Activated naive CD8-positive, alpha-beta T cell treated with anti-CD3 and anti-CD28 coated beads for 36 hours (primary cell): ENCODE measurements at regions not wholly inside any gene's neighbourhood (a gene's known extent, or its start where the extent isn't known, plus 50 kb on each side); places are given as distances from the start of the nearest gene placed in this dataset.
"Not testable (repeated sequence)": the region's sequence is repeated elsewhere in the genome, so short reads cannot be mapped to it uniquely, and the experiment has no call there.

ENCODE experiments used
- DNase-seq: peaks from one replicate; pipeline ENCODE4 v3.0.0; 2021
- H3K27ac Mint-ChIP-seq: one replicate; pipeline ENCODE4 v1.8.0; 2022; ENCODE audit warnings: mild to moderate bottlenecking, moderate library complexity, mixed read lengths
- H3K27me3 Mint-ChIP-seq: one replicate; pipeline ENCODE4 v1.8.0; 2022; ENCODE audit warnings: mild to moderate bottlenecking, mixed read lengths
- H3K36me3 Mint-ChIP-seq: one replicate; pipeline ENCODE4 v1.8.0; 2021; ENCODE audit warnings: mild to moderate bottlenecking, mixed read lengths
- H3K4me1 Mint-ChIP-seq: one replicate; pipeline ENCODE4 v1.8.0; 2021; ENCODE audit warnings: mixed read lengths
- H3K4me3 Mint-ChIP-seq: one replicate; pipeline ENCODE4 v1.8.0; 2022; ENCODE audit warnings: mild to moderate bottlenecking, moderate library complexity, mixed read lengths
- H3K9me3 Mint-ChIP-seq: one replicate; pipeline ENCODE4 v1.8.0; 2022; ENCODE audit warnings: mixed read lengths

- Mint-ChIP-seq H3K4me1 (peaks cover 12% of the 10 kb centered on the region), H3K36me3 (peaks cover 8% of the 10 kb centered on the region), H3K27me3 (no peaks in the 10 kb centered on the region), H3K9me3 (peaks cover 12% of the 10 kb centered on the region), H3K4me3 (no peak overlapping the region), H3K27ac (no peak overlapping the region)
- DNase-seq, result no peak
These were observed 151.7 kb downstream of the LYPLAL1 start for GRCh38 chr1:219325368-219325742.

GRCh38 chr1:219324629-219325367 is 151.1 kb downstream of the LYPLAL1 start:
- Mint-ChIP-seq H3K4me3 (no peak overlapping the region), H3K27ac (no peak overlapping the region), H3K9me3 (peaks cover 12% of the 10 kb centered on the region), H3K36me3 (peaks cover 8% of the 10 kb centered on the region), H3K4me1 (peaks cover 12% of the 10 kb centered on the region), H3K27me3 (no peaks in the 10 kb centered on the region)
- peak; percentile 1 for DNase-seq

GRCh38 chr1:219324171-219324570 is 150.5 kb downstream of the LYPLAL1 start:
- Mint-ChIP-seq H3K4me3 (no peak overlapping the region), H3K27me3 (no peaks in the 10 kb centered on the region), H3K9me3 (peaks cover 12% of the 10 kb centered on the region), H3K27ac (no peak overlapping the region), H3K4me1 (peaks cover 12% of the 10 kb centered on the region), H3K36me3 (peaks cover 8% of the 10 kb centered on the region)
- no peak for DNase-seq

GRCh38 chr1:219323426-219323825 is 149.7 kb downstream of the LYPLAL1 start:
- H3K9me3 Mint-ChIP-seq, result peaks cover 10% of the 10 kb centered on the region
- peaks cover 12% of the 10 kb centered on the region for H3K4me1 Mint-ChIP-seq
- no peak for DNase-seq
- H3K36me3 Mint-ChIP-seq, result peaks cover 8% of the 10 kb centered on the region
- H3K27ac Mint-ChIP-seq, result no peak overlapping the region
- no peaks in the 10 kb centered on the region for H3K27me3 Mint-ChIP-seq
- H3K4me3 Mint-ChIP-seq, result no peak overlapping the region

- peaks cover 8% of the 10 kb centered on the region for H3K36me3 Mint-ChIP-seq
- H3K4me1 Mint-ChIP-seq, result peaks cover 12% of the 10 kb centered on the region
- DNase-seq, result no peak
- H3K9me3 Mint-ChIP-seq, result peaks cover 8% of the 10 kb centered on the region
- H3K27me3 Mint-ChIP-seq, result no peaks in the 10 kb centered on the region
- H3K27ac Mint-ChIP-seq, result no peak overlapping the region
- no peak overlapping the region for H3K4me3 Mint-ChIP-seq
These were observed 149.1 kb downstream of the LYPLAL1 start for GRCh38 chr1:219322766-219323165.

GRCh38 chr1:219320563-219320962 is 146.9 kb downstream of the LYPLAL1 start:
- not testable (repeated sequence) for H3K36me3 Mint-ChIP-seq, H3K9me3 Mint-ChIP-seq, H3K27ac Mint-ChIP-seq, H3K27me3 Mint-ChIP-seq, DNase-seq, H3K4me3 Mint-ChIP-seq
- peaks cover 10% of the 10 kb centered on the region for H3K4me1 Mint-ChIP-seq

- Mint-ChIP-seq H3K9me3 (peaks cover 6% of the 10 kb centered on the region), H3K4me1 (peaks cover 4% of the 10 kb centered on the region), H3K4me3 (no peak overlapping the region), H3K36me3 (no peaks in the 10 kb centered on the region), H3K27me3 (no peaks in the 10 kb centered on the region), H3K27ac (no peak overlapping the region)
- no peak for DNase-seq
These were observed 145.1 kb downstream of the LYPLAL1 start for GRCh38 chr1:219318826-219319225.

GRCh38 chr1:219317762-219318353 is 144.2 kb downstream of the LYPLAL1 start:
- Mint-ChIP-seq H3K36me3 (no peaks in the 10 kb centered on the region), H3K4me3 (no peak overlapping the region), H3K27ac (no peak overlapping the region), H3K4me1 (no peaks in the 10 kb centered on the region), H3K27me3 (no peaks in the 10 kb centered on the region), H3K9me3 (peaks cover 6% of the 10 kb centered on the region)
- no peak for DNase-seq

GRCh38 chr1:219316066-219316465 is 142.4 kb downstream of the LYPLAL1 start:
- Mint-ChIP-seq H3K27me3 (no peaks in the 10 kb centered on the region), H3K27ac (no peak overlapping the region), H3K36me3 (no peaks in the 10 kb centered on the region), H3K9me3 (peaks cover 6% of the 10 kb centered on the region), H3K4me1 (no peaks in the 10 kb centered on the region), H3K4me3 (no peak overlapping the region)
- DNase-seq, result no peak

GRCh38 chr1:219313961-219314360 is 140.3 kb downstream of the LYPLAL1 start:
- H3K27ac Mint-ChIP-seq, result no peak overlapping the region
- no peak for DNase-seq
- no peaks in the 10 kb centered on the region for H3K4me1 Mint-ChIP-seq
- peaks cover 2% of the 10 kb centered on the region for H3K36me3 Mint-ChIP-seq
- no peak overlapping the region for H3K4me3 Mint-ChIP-seq
- peaks cover 7% of the 10 kb centered on the region for H3K9me3 Mint-ChIP-seq
- no peaks in the 10 kb centered on the region for H3K27me3 Mint-ChIP-seq

GRCh38 chr1:219312967-219313366 is 139.3 kb downstream of the LYPLAL1 start:
- H3K36me3 Mint-ChIP-seq, result peaks cover 3% of the 10 kb centered on the region
- no peaks in the 10 kb centered on the region for H3K4me1 Mint-ChIP-seq
- no peak overlapping the region for H3K4me3 Mint-ChIP-seq
- no peaks in the 10 kb centered on the region for H3K27me3 Mint-ChIP-seq
- H3K27ac Mint-ChIP-seq, result no peak overlapping the region
- peaks cover 8% of the 10 kb centered on the region for H3K9me3 Mint-ChIP-seq
- DNase-seq, result no peak

- H3K9me3 Mint-ChIP-seq, result peaks cover 6% of the 10 kb centered on the region
- H3K27me3 Mint-ChIP-seq, result no peaks in the 10 kb centered on the region
- DNase-seq, result no peak
- H3K4me3 Mint-ChIP-seq, result no peak overlapping the region
- no peaks in the 10 kb centered on the region for H3K4me1 Mint-ChIP-seq
- H3K36me3 Mint-ChIP-seq, result peaks cover 8% of the 10 kb centered on the region
- H3K27ac Mint-ChIP-seq, result no peak overlapping the region
These were observed 136.6 kb downstream of the LYPLAL1 start for GRCh38 chr1:219310181-219310728.

GRCh38 chr1:219308367-219308766 is 134.7 kb downstream of the LYPLAL1 start:
- H3K9me3 Mint-ChIP-seq, result peaks cover 6% of the 10 kb centered on the region
- DNase-seq, result no peak
- no peak overlapping the region for H3K4me3 Mint-ChIP-seq
- no peaks in the 10 kb centered on the region for H3K4me1 Mint-ChIP-seq
- H3K27me3 Mint-ChIP-seq, result no peaks in the 10 kb centered on the region
- peaks cover 8% of the 10 kb centered on the region for H3K36me3 Mint-ChIP-seq
- H3K27ac Mint-ChIP-seq, result no peak overlapping the region

- Mint-ChIP-seq H3K27me3 (no peaks in the 10 kb centered on the region), H3K27ac (no peak overlapping the region), H3K36me3 (peaks cover 8% of the 10 kb centered on the region), H3K4me1 (no peaks in the 10 kb centered on the region), H3K4me3 (no peak overlapping the region), H3K9me3 (peaks cover 6% of the 10 kb centered on the region)
- no peak for DNase-seq
These were observed 130.8 kb downstream of the LYPLAL1 start for GRCh38 chr1:219304227-219305226.

- H3K27me3 Mint-ChIP-seq, result no peaks in the 10 kb centered on the region
- H3K4me1 Mint-ChIP-seq, result no peaks in the 10 kb centered on the region
- H3K27ac Mint-ChIP-seq, result no peak overlapping the region
- peaks cover 2% of the 10 kb centered on the region for H3K36me3 Mint-ChIP-seq
- DNase-seq, result no peak
- H3K9me3 Mint-ChIP-seq, result peaks cover 2% of the 10 kb centered on the region
- no peak overlapping the region for H3K4me3 Mint-ChIP-seq
These were observed 129.0 kb downstream of the LYPLAL1 start for GRCh38 chr1:219302697-219303096.
